B cell (primary cell): ENCODE measurements at regions not wholly inside any gene's neighbourhood (a gene's known extent, or its start where the extent isn't known, plus 50 kb on each side); places are given as distances from the start of the nearest gene placed in this dataset.

Experiments
- ATAC-seq: fragments of 200-7000 bp; cut with Tn5 transposase; one replicate; pipeline ENCODE4 v1.10.0; 2021; ENCODE audit warnings: low read depth, mild to moderate bottlenecking, moderate number of reproducible peaks, moderate library complexity
- CTCF ChIA-PET: fragments of 350-600 bp; sonication (Branson Sonifier 250); formaldehyde crosslinking; loops from one replicate; lab custom pipeline; 2021; ENCODE audit warnings: antibody characterized with exemption, inconsistent platforms; lab: Charles Lee
- POLR2A ChIA-PET: fragments of 350-600 bp; sonication (Branson Sonifier 250); formaldehyde crosslinking; loops from one replicate; lab custom pipeline; 2021; ENCODE audit warnings: antibody characterized with exemption; lab: Charles Lee
- DNase-seq: peaks from one replicate; pipeline ENCODE4 v3.0.0; 2013
- H2AFZ ChIP-seq: 2 replicates; pipeline ENCODE4 v1.6.1; 2012; ENCODE audit warnings: mild to moderate bottlenecking, low read depth, low read length; ENCODE audit not compliant: insufficient read depth, poor library complexity, severe bottlenecking
- H3K27ac ChIP-seq, 2 donors: 1 replicate in 1 of 2; 2 replicates in 1 of 2; pipeline ENCODE4 v1.5.1; 2012 to 2013; ENCODE audit warnings: low read length in 2 of 2, mild to moderate bottlenecking in 2 of 2, moderate library complexity in 1 of 2
- H3K27me3 ChIP-seq, 4 experiments: fragments of 200-600 bp in 1 of 4; sonication (generic) in 1 of 4; replicated peaks in 1 of 4; 1 replicate in 2 of 4; 2 replicates in 2 of 4; pipeline versions ENCODE4 v1.6.1 to v1.7.0; 2013 to 2016; ENCODE audit warnings: low read length in 3 of 4, mild to moderate bottlenecking in 2 of 4, mixed read lengths in 1 of 4, moderate library complexity in 1 of 4; ENCODE audit not compliant: insufficient read depth in 4 of 4, control insufficient read depth in 3 of 4; ENCODE audit errors: control extremely low read depth in 1 of 4
- H3K36me3 ChIP-seq, 2 experiments: replicated peaks in 1 of 2; 1 replicate in 1 of 2; 2 replicates in 1 of 2; pipeline versions ENCODE4 v1.6.1 to v1.7.1; 2013; ENCODE audit warnings: low read length in 1 of 2; ENCODE audit not compliant: insufficient read depth in 2 of 2, control insufficient read depth in 1 of 2; ENCODE audit errors: control extremely low read depth in 1 of 2, extremely low read depth in 1 of 2
- H3K4me1 ChIP-seq, 2 donors: fragments of 200-600 bp in 1 of 2; sonication (generic) in 1 of 2; 1 replicate in 1 of 2; 2 replicates in 1 of 2; pipeline versions ENCODE4 v1.5.1 to v1.6.1; 2013 to 2017; ENCODE audit warnings: low read length in 2 of 2; ENCODE audit not compliant: control insufficient read depth in 2 of 2, insufficient read depth in 2 of 2
- H3K4me2 ChIP-seq: replicated peaks from 2 replicates; pipeline ENCODE3; 2012; ENCODE audit warnings: mild to moderate bottlenecking, low read depth, low read length; ENCODE audit not compliant: poor library complexity, severe bottlenecking
- H3K4me3 ChIP-seq, 5 experiments: fragments of 200-600 bp in 1 of 5; sonication (generic) in 1 of 5; 1 replicate in 3 of 5; 2 replicates in 2 of 5; pipeline versions ENCODE4 v1.5.1 to v1.7.0; 2011 to 2016; ENCODE audit warnings: low read length in 4 of 5, mild to moderate bottlenecking in 4 of 5, low read depth in 2 of 5, control low read depth in 1 of 5, moderate library complexity in 1 of 5; ENCODE audit not compliant: insufficient read depth in 1 of 5; ENCODE audit errors: control extremely low read depth in 1 of 5, extremely low read depth in 1 of 5
- H3K79me2 ChIP-seq: fragments of 200-600 bp; sonication (generic); one replicate; pipeline ENCODE4 v1.6.0; 2016; ENCODE audit warnings: low read length; ENCODE audit not compliant: control insufficient read depth, insufficient read depth
- H3K9ac ChIP-seq: fragments of 200-600 bp; sonication (generic); 2 replicates; pipeline ENCODE4 v1.6.1; 2017; ENCODE audit warnings: mild to moderate bottlenecking, low read length, moderate library complexity
- H3K9me3 ChIP-seq, 3 donors: one replicate each; pipeline versions ENCODE4 v1.6.1 to v1.7.1; 2013; ENCODE audit warnings: low read length in 2 of 3; ENCODE audit not compliant: control insufficient read depth in 2 of 3, insufficient read depth in 1 of 3; ENCODE audit errors: control extremely low read depth in 1 of 3
- H4K20me1 ChIP-seq: 2 replicates; pipeline ENCODE4 v1.6.0; 2012; ENCODE audit warnings: mild to moderate bottlenecking, low read length; ENCODE audit not compliant: insufficient read depth, control insufficient read depth, poor library complexity, severe bottlenecking
- H3K27ac Mint-ChIP-seq: one replicate; pipeline ENCODE4 v1.8.0; 2021; ENCODE audit warnings: mixed read lengths
- H3K27me3 Mint-ChIP-seq: one replicate; pipeline ENCODE4 v1.8.0; 2021; ENCODE audit warnings: mixed read lengths
- H3K4me1 Mint-ChIP-seq: one replicate; pipeline ENCODE4 v1.8.0; 2021; ENCODE audit warnings: mixed read lengths
- H3K4me3 Mint-ChIP-seq: one replicate; pipeline ENCODE4 v1.8.0; 2021; ENCODE audit warnings: mixed read lengths
- H3K9me3 Mint-ChIP-seq: one replicate; pipeline ENCODE4 v1.8.0; 2022; ENCODE audit warnings: mixed read lengths; ENCODE audit not compliant: insufficient read depth
- EZH2 ChIP-seq: IDR thresholded peaks from 2 replicates; pipeline ENCODE4 v1.6.1; 2012; ENCODE audit warnings: borderline replicate concordance, low read depth, mild to moderate bottlenecking, moderate library complexity, low read length; ENCODE audit not compliant: insufficient read depth, poor library complexity, severe bottlenecking
- WGBS: methylation state at CpG from one replicate; pipeline ENCODE4 v1.1.5; 2013; ENCODE audit warnings: missing lambda C conversion rate; ENCODE audit not compliant: insufficient coverage; 5-methylcytosine and 5-hydroxymethylcytosine counted together
- intact Hi-C: fragments of 100-400 bp; cut with micrococcal nuclease; formaldehyde crosslinking; loops from one replicate; pipeline ENCODE4 v1.10.0; 2022
- TF ChIP-seq, protein P1 (sequence below): fragments of 200-600 bp; IDR thresholded peaks from one replicate; pipeline ENCODE4 v1.8.0; 2022; ENCODE audit warnings: antibody characterized with exemption, mild to moderate bottlenecking

DNA sequence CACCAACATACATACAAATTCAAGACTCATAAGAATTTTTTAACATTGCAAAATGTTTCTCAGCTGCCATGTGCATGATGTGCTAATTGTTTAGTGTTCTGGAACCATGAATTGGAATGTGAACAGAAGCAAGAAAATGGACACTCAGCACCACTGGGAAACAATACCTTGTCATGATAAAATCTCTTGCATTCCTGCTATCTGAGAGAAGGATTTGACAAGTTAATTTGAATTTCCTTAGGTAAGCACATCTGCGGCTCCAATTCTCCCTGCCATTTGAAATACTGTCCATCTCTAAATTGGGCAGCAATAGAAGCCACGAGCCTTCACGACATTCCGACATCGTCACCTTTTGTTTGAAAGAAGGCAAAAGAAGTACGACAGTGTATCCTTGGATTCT, 1104.6 kb upstream of the MAP3K7 start:
- Histone ChIP-seq H3K36me3 (no peaks in the 10 kb centered on the region), H3K9ac (no peak overlapping the region), H2AFZ (no peak overlapping the region), H3K4me3 (no peak overlapping the region), H3K9me3 (no peaks in the 10 kb centered on the region), H4K20me1 (no peaks in the 10 kb centered on the region), H3K27me3 (no peaks in the 10 kb centered on the region), H3K79me2 (no peaks in the 10 kb centered on the region), H3K4me1 (no peaks in the 10 kb centered on the region), H3K27ac (no peak overlapping the region), H3K4me2 (no peak overlapping the region)
- WGBS = 97% methylated on average over 5 of the region's 6 CpGs
- H3K27me3 Mint-ChIP-seq = no peaks in the 10 kb centered on the region
- ATAC-seq (no peak), DNase-seq (no peak)
- H3K4me3 Mint-ChIP-seq = no peak overlapping the region
- POLR2A ChIA-PET = no interaction called here
- CTCF ChIA-PET = interaction anchor here (0.6 kb wide), 1 partner anchor 154 kb away, joined by 3 read pairs; no protein-coding TSS in a partner anchor
- no peak overlapping the region for H3K27ac Mint-ChIP-seq
- intact Hi-C loops = no loop called here
- no peaks in the 10 kb centered on the region for H3K9me3 Mint-ChIP-seq
- H3K4me1 Mint-ChIP-seq = no peaks in the 10 kb centered on the region
- TF ChIP-seq, protein P1, sequence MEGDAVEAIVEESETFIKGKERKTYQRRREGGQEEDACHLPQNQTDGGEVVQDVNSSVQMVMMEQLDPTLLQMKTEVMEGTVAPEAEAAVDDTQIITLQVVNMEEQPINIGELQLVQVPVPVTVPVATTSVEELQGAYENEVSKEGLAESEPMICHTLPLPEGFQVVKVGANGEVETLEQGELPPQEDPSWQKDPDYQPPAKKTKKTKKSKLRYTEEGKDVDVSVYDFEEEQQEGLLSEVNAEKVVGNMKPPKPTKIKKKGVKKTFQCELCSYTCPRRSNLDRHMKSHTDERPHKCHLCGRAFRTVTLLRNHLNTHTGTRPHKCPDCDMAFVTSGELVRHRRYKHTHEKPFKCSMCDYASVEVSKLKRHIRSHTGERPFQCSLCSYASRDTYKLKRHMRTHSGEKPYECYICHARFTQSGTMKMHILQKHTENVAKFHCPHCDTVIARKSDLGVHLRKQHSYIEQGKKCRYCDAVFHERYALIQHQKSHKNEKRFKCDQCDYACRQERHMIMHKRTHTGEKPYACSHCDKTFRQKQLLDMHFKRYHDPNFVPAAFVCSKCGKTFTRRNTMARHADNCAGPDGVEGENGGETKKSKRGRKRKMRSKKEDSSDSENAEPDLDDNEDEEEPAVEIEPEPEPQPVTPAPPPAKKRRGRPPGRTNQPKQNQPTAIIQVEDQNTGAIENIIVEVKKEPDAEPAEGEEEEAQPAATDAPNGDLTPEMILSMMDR = no peak
- TF ChIP-seq EZH2 = no peak

DNA sequence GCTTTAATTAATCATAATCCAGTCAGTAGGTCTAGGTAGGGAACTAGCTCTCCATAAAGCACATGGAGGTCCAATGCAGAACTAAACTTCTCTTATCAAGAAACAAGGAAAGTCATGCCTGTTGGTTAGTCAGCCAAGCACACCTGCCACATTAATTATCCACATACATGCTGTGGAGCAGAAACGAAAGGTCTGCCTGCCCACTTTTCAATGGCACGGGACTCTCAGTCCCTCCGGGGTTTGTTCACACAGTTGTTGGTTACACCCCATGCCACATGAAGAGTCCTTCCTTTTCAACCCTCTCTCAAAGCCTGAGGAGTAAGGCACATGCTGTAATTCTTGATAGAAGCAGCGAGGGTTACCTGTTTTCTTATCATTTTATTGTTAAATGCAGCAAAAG, 1096.4 kb upstream of the MAP3K7 start:
- POLR2A ChIA-PET = no interaction called here

More for the DNA sequence above, 1096.4 kb upstream of the MAP3K7 start:
- DNase-seq = no peak
- no peaks in the 10 kb centered on the region for H3K4me1 Mint-ChIP-seq
- CTCF ChIA-PET = no interaction called here
- Histone ChIP-seq H3K36me3 (no peaks in the 10 kb centered on the region), H3K27me3 (no peaks in the 10 kb centered on the region), H4K20me1 (no peaks in the 10 kb centered on the region), H3K4me1 (no peaks in the 10 kb centered on the region), H3K4me2 (no peak overlapping the region), H3K9me3 (no peaks in the 10 kb centered on the region), H3K9ac (no peak overlapping the region), H3K27ac (no peak overlapping the region), H2AFZ (no peak overlapping the region), H3K79me2 (no peaks in the 10 kb centered on the region), H3K4me3 (no peak overlapping the region)
- TF ChIP-seq EZH2 = no peak
- TF ChIP-seq, protein P1 = no peak
- H3K4me3 Mint-ChIP-seq = no peak overlapping the region
- 100% methylated on average over 3 of the region's 4 CpGs for WGBS
- H3K9me3 Mint-ChIP-seq = peaks cover 5% of the 10 kb centered on the region
- H3K27me3 Mint-ChIP-seq = no peaks in the 10 kb centered on the region
- no peak overlapping the region for H3K27ac Mint-ChIP-seq
- intact Hi-C loops = no loop called here
- ATAC-seq = no peak
